ENCODE measurements at regions not wholly inside any gene's neighbourhood (a gene's known extent, or its start where the extent isn't known, plus 50 kb on each side); places are given as distances from the start of the nearest gene placed in this dataset.

DNA sequence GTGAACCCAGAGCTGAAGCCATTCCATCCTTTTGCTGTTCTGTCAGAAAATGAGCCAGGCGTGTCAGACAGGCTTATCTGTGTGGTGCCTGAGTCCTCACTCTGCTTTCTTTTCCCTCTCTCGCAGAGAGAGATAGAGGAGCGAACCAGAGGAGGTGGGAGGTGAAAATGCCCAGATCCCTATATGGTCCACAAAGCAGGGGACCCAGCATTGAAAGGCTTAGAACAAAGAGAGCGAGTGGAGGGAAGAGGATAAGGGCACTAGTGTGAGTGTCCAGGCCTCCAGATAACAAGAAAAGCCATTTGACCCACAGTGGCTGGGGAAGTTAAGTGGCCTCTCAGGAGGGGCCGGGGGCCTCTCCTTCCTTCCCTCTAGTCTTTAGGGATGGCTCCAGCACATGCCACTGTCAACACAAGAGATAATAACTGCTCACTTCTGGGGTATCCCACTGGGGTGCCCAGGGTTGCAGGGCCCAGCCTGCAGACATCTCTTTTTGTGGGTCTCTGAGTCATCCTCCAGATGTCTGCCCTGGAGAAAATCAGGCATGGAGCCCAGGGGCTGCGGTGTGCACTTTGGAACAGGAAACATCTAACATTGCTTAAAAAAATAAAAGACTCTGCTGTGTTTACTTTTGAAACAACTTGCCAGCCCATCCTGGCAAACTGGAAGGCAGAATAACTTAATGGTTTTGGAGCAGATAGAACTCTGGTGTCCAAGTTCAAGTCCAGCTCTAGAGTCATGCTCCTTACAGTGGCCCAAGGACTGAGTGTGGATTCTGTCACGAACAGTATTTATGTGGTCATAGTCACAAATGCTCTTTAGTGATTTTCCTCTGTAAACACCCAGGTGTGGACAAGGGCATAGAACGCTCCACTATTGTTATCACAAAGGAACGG lies 189.5 kb downstream of the CXCL12 start:
- TF ChIP-seq CTCF (IDR thresholded peaks at IDR 0.05; ENCODE audit: low read depth, low read length, missing input control) (no peak), FOXA1 (IDR thresholded peaks at IDR 0.05) (peak; percentile 59), RAD21 (IDR thresholded peaks at IDR 0.05) (peak; percentile 56 to 63), GABPA (IDR thresholded peaks at IDR 0.05 in 1 of 2, conservative IDR thresholded peaks at IDR 0.05 in 1 of 2) (peak in 1 of 2 donors; percentile 40), HNF4G (IDR thresholded peaks at IDR 0.05) (peak; percentile 65)
- TF ChIP-seq, protein P1, sequence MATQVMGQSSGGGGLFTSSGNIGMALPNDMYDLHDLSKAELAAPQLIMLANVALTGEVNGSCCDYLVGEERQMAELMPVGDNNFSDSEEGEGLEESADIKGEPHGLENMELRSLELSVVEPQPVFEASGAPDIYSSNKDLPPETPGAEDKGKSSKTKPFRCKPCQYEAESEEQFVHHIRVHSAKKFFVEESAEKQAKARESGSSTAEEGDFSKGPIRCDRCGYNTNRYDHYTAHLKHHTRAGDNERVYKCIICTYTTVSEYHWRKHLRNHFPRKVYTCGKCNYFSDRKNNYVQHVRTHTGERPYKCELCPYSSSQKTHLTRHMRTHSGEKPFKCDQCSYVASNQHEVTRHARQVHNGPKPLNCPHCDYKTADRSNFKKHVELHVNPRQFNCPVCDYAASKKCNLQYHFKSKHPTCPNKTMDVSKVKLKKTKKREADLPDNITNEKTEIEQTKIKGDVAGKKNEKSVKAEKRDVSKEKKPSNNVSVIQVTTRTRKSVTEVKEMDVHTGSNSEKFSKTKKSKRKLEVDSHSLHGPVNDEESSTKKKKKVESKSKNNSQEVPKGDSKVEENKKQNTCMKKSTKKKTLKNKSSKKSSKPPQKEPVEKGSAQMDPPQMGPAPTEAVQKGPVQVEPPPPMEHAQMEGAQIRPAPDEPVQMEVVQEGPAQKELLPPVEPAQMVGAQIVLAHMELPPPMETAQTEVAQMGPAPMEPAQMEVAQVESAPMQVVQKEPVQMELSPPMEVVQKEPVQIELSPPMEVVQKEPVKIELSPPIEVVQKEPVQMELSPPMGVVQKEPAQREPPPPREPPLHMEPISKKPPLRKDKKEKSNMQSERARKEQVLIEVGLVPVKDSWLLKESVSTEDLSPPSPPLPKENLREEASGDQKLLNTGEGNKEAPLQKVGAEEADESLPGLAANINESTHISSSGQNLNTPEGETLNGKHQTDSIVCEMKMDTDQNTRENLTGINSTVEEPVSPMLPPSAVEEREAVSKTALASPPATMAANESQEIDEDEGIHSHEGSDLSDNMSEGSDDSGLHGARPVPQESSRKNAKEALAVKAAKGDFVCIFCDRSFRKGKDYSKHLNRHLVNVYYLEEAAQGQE (IDR thresholded peaks at IDR 0.05), result no peak
- TF ChIP-seq, protein P2, sequence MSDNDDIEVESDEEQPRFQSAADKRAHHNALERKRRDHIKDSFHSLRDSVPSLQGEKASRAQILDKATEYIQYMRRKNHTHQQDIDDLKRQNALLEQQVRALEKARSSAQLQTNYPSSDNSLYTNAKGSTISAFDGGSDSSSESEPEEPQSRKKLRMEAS (IDR thresholded peaks at IDR 0.05), result peak; percentile 36

All from liver (tissue), 3 donors.